Activated B cell treated with CpG ODN at 0.5 μM for 24 hours (primary cell): ENCODE measurements at regions not wholly inside any gene's neighbourhood (a gene's known extent, or its start where the extent isn't known, plus 50 kb on each side); places are given as distances from the start of the nearest gene placed in this dataset.

ENCODE experiments used
- ATAC-seq: fragments of 200-7000 bp; cut with Tn5 transposase; one replicate; pipeline ENCODE4 v1.10.0; 2021; ENCODE audit warnings: low read depth, mild to moderate bottlenecking, moderate library complexity
- CTCF ChIA-PET: fragments of 350-600 bp; sonication (Branson Sonifier 250); formaldehyde crosslinking; loops from one replicate; lab custom pipeline; 2021; ENCODE audit warnings: antibody characterized with exemption; lab: Charles Lee
- POLR2A ChIA-PET: fragments of 350-600 bp; sonication (Branson Sonifier 250); formaldehyde crosslinking; loops from one replicate; lab custom pipeline; 2021; ENCODE audit warnings: antibody characterized with exemption; lab: Charles Lee
- DNase-seq: peaks from one replicate; pipeline ENCODE4 v3.0.0; 2022
- H3K27ac Mint-ChIP-seq: one replicate; pipeline ENCODE4 v1.8.0; 2020; ENCODE audit warnings: mixed read lengths
- H3K27me3 Mint-ChIP-seq: one replicate; pipeline ENCODE4 v1.8.0; 2021; ENCODE audit warnings: mixed read lengths
- H3K36me3 Mint-ChIP-seq: one replicate; pipeline ENCODE4 v1.8.0; 2021; ENCODE audit warnings: low read depth, mixed read lengths
- H3K4me1 Mint-ChIP-seq: one replicate; pipeline ENCODE4 v1.8.0; 2021; ENCODE audit warnings: mixed read lengths
- H3K4me3 Mint-ChIP-seq: one replicate; pipeline ENCODE4 v1.8.0; 2020; ENCODE audit warnings: mild to moderate bottlenecking, mixed read lengths
- H3K9me3 Mint-ChIP-seq: one replicate; pipeline ENCODE4 v1.8.0; 2020; ENCODE audit warnings: mixed read lengths
- intact Hi-C: fragments of 100-400 bp; cut with micrococcal nuclease; formaldehyde crosslinking; loops from one replicate; pipeline ENCODE4 v1.15.1; 2024
- TF ChIP-seq, protein P1 (sequence below): fragments of 200-600 bp; IDR thresholded peaks from one replicate; pipeline ENCODE4 v1.8.0; 2022; ENCODE audit warnings: antibody characterized with exemption, mild to moderate bottlenecking

DNA sequence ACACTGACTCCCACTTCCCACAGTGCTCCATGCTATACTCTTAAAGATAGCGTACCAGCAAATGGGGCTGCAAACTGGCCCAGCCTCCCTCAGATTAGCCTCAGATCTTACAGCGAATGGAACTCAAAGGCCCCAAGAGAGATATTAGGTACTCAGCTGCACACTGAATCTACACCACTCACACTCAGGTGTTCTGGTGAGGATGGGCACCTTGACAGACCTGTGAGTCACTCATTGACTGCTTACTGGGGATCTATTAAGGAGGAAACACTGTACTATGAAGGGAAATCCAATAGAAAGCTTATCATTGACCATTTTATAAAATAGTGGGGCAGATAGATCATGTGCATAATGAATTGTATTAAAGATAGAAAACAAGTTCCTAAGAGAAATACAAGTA, 164.3 kb upstream of the ATP1B1 start:
- DNase-seq (no peak), ATAC-seq (no peak)
- no peak overlapping the region for H3K27ac Mint-ChIP-seq
- intact Hi-C loops = no loop called here
- CTCF ChIA-PET = no interaction called here
- TF ChIP-seq, protein P1, sequence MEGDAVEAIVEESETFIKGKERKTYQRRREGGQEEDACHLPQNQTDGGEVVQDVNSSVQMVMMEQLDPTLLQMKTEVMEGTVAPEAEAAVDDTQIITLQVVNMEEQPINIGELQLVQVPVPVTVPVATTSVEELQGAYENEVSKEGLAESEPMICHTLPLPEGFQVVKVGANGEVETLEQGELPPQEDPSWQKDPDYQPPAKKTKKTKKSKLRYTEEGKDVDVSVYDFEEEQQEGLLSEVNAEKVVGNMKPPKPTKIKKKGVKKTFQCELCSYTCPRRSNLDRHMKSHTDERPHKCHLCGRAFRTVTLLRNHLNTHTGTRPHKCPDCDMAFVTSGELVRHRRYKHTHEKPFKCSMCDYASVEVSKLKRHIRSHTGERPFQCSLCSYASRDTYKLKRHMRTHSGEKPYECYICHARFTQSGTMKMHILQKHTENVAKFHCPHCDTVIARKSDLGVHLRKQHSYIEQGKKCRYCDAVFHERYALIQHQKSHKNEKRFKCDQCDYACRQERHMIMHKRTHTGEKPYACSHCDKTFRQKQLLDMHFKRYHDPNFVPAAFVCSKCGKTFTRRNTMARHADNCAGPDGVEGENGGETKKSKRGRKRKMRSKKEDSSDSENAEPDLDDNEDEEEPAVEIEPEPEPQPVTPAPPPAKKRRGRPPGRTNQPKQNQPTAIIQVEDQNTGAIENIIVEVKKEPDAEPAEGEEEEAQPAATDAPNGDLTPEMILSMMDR = no peak
- POLR2A ChIA-PET = no interaction called here
- peaks cover 10% of the 10 kb centered on the region for H3K27me3 Mint-ChIP-seq
- H3K4me3 Mint-ChIP-seq = no peak overlapping the region
- no peaks in the 10 kb centered on the region for H3K9me3 Mint-ChIP-seq
- no peaks in the 10 kb centered on the region for H3K4me1 Mint-ChIP-seq
- no peaks in the 10 kb centered on the region for H3K36me3 Mint-ChIP-seq

DNA sequence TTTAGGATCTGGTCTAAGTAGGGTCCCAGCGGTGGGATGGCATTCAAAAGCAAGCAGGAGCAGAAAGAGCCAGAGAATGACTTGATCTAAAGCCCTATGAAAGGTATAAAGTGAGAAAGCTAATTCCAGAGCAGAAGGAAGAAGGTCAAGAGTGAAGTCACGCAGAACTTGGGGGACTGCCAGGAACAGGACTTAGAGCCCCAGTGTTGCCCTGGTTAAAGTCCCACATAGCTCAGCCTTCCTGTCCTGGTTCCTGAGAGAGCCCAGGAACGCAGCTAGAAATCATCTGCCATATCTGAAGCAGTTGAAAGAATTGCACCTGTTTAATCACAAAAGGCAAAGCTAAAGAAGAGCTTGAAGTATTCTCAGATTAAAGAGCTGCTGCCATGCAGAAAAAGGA, 160.6 kb upstream of the ATP1B1 start:
- ATAC-seq = no peak
- H3K27me3 Mint-ChIP-seq = peaks cover 3% of the 10 kb centered on the region
- CTCF ChIA-PET = no interaction called here
- TF ChIP-seq, protein P1 = no peak
- intact Hi-C loops = no loop called here
- no peak overlapping the region for H3K27ac Mint-ChIP-seq
- H3K4me3 Mint-ChIP-seq = no peak overlapping the region
- H3K9me3 Mint-ChIP-seq = no peaks in the 10 kb centered on the region
- H3K36me3 Mint-ChIP-seq = no peaks in the 10 kb centered on the region
- POLR2A ChIA-PET = no interaction called here
- H3K4me1 Mint-ChIP-seq = no peaks in the 10 kb centered on the region
- no peak for DNase-seq

DNA sequence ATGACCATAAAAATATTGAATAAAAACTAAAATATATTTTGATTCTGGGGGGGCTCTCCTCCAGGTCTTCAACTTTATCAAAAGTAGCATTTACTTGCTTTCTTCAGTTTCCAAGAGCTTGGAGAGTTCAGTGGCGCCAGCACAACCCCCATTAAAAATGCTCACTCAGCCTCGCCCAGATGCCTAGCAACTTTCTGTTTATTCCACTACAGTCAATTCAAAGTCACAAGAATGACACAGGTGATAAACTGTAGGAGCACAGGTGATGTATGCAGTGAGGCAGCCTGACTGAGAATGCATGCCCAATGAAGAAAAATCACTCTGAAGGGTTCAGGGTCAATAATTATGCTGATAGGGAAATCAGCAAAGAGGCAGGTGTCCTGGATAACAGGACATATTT, 159.4 kb upstream of the ATP1B1 start:
- ChIA-PET CTCF (no interaction called here), POLR2A (no interaction called here)
- H3K36me3 Mint-ChIP-seq = no peaks in the 10 kb centered on the region
- intact Hi-C loops = no loop called here
- no peak overlapping the region for H3K4me3 Mint-ChIP-seq
- TF ChIP-seq, protein P1 = no peak
- no peaks in the 10 kb centered on the region for H3K9me3 Mint-ChIP-seq
- no peak overlapping the region for H3K27ac Mint-ChIP-seq
- DNase-seq (no peak), ATAC-seq (no peak)
- no peaks in the 10 kb centered on the region for H3K4me1 Mint-ChIP-seq
- peaks cover 2% of the 10 kb centered on the region for H3K27me3 Mint-ChIP-seq

DNA sequence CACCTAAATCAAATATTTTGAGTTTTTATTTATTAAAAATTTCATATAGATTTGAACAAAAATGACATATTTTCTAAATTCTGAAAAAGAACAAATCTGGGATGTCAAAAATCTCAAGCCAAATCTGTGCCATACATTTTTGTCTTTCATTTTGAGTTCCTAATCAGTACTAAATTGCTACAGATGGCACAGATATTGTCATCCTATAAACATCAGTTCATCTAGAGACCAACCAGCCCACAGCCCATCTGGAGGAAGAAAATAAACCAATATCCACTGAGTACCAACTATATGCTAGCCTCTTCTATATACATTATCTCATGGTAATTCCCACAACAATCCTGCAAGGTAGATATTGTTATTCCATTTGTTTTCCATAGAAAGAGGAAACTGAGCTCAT, 156.8 kb upstream of the ATP1B1 start:
- H3K9me3 Mint-ChIP-seq = no peaks in the 10 kb centered on the region
- no peak for ATAC-seq
- H3K4me3 Mint-ChIP-seq = no peak overlapping the region
- no peak overlapping the region for H3K27ac Mint-ChIP-seq
- no peak for DNase-seq
- ChIA-PET POLR2A (no interaction called here), CTCF (interaction anchor here (0.6 kb wide), 1 partner anchor 596 kb away, joined by 3 read pairs; no protein-coding TSS in a partner anchor)
- TF ChIP-seq, protein P1 = no peak
- H3K27me3 Mint-ChIP-seq = no peaks in the 10 kb centered on the region
- H3K36me3 Mint-ChIP-seq = no peaks in the 10 kb centered on the region
- H3K4me1 Mint-ChIP-seq = no peaks in the 10 kb centered on the region
- intact Hi-C loops = no loop called here

DNA sequence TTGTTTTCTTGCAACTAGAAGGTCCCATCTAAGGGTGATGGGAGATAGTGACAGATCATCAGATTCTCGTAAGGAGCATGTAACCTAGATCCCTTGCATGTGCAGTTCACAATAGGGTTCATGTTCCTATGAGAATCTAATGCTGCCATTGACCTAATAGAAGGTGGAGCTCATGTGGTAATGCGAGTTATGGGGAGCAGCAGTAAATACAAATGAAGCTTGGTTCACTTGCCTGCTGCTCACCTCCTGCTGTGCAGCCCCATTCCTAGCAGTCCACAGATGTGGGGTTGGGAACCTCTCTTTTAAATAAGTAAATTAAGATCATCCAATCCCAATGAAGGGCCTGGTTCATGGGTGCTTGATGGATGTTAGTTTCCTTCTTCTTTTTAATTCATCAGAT, 148.7 kb upstream of the ATP1B1 start:
- Mint-ChIP-seq H3K4me1 (no peaks in the 10 kb centered on the region), H3K4me3 (no peak overlapping the region), H3K27me3 (peaks cover 13% of the 10 kb centered on the region), H3K27ac (no peak overlapping the region), H3K9me3 (no peaks in the 10 kb centered on the region), H3K36me3 (no peaks in the 10 kb centered on the region)
- intact Hi-C loops = no loop called here
- ChIA-PET CTCF (no interaction called here), POLR2A (no interaction called here)
- no peak for ATAC-seq
- TF ChIP-seq, protein P1 = no peak
- DNase-seq = no peak
